8988T (cell line): ENCODE measurements at regions not wholly inside any gene's neighbourhood (a gene's known extent, or its start where the extent isn't known, plus 50 kb on each side); places are given as distances from the start of the nearest gene placed in this dataset.
"Not testable (repeated sequence)": the region's sequence is repeated elsewhere in the genome, so short reads cannot be mapped to it uniquely, and the experiment has no call there.

Experiments
- DNase-seq: peaks from one replicate; pipeline ENCODE4 v3.0.0; 2011

DNA sequence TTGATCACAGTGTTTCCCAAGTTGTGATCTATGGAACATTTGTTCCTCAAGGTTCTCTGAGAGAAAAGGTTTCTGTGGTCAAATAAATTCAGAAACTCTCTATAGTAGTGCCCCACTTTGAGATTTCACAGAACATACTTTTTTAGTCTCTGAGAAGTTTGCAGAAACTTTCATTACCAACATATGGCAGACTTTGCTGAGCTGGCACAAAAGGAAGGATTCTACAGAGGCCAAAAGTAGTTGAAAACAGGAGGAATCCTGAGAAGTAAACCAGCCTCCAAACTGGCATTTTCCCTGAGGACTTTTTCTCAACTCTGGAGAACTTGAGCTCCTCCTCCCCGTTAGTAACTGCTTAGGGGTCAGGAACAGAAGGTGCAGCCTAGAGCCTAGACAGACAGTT, 117.8 kb upstream of the ESX1 start:
- DNase-seq: no peak

DNA sequence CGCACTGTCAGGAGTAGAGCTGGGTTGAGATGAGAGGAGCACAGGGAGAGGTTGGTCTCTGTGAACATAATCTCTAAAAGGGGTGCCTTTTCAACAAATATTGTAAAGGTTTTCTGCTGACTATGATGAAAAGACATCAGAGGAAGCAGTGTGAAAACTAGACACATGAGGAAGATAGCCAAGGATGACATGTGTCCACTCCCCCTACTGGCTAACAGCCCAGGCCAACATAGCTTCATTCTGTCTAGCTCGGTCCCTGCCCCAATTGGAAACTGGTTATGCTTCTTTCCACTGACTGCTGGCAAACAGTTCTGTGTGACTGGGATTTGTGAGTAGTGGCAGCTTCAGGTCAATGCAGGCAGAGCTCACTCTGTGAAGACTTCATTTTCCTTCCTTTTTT, 115.4 kb upstream of the ESX1 start:
- DNase-seq: peak; percentile 20

DNA sequence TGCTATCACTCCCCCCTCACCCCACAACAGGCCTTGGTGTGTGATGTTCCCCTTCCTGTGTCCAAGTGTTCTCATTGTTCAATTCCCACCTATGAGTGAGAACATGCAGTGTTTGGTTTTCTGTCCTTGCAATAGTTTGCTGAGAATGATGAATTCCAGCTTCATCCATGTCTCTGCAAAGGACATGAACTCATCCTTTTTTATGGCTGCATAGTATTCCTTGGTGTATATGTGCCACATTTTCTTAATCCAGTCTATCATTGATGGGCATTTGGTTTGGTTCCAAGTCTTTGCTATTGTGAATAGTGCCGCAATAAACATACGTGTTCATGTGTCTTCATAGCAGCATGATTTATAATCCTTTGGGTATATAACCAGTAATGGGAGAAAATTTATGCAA, 106.0 kb upstream of the ESX1 start:
- not testable (repeated sequence) for DNase-seq

DNA sequence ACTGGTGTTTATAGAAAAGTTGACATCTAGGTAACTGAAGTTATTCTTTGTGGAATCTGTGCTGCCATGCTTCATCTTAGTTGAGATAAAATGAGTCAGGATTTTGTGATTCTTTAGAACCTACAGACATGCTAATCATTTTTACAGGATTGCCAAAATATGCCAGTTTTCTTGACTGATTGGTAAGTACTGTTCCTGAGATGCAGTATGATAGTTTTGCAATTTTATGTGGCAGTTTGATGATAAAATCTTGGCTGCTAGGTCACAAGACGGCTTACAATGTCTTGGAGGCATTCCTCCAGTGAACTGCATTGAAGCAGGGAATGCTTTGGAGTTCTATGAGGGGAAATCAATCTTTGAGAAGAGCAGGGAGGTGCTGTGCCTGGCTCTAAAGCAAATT, 104.4 kb upstream of the ESX1 start:
- no peak for DNase-seq

DNA sequence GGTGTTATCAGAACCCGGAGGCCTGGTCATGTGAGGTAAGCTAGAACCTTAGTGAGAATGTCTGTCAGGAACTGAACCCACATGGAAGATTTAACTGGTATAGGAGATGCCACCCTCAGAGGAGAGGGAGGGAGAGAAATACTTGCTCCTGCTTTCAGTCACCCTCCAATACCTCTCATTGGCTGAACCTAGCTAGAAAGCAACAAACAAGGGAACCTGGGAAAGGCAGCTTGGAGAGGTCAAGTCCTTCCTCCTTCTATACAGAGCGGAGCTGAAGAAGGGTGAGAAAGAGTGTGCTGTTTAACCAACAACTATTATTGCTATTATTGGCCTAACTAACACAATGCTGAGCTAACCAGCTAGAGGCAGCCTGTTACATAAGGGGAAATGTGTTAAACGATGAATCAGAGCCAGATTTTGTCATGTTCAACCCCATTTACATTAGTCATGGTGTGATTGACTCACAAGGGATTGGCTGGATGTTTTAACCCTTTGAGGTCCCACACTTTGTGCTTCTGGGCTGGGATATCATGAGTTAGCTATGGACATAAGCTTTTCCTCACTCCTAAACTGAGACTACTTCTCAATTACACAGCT, 96.5 kb upstream of the ESX1 start:
- no peak for DNase-seq

DNA sequence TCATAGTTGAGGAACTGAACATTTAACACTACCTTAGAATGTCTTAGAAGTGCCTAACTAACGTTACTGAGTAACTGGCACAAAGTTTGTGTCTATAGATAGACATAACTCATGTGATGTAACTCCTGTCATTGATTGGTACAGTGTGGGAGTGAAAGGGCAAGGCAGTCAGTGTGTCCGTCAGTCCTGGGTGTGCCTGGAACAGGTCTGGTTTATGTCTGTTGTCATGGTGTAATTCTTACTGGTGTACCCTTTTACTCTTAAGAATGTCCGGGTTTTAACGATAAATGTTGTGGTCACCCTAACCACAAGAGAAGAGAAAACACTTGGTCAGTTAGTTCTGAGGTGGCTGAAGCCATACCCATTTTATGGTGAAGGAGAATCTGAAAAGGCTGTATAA, 93.1 kb upstream of the ESX1 start:
- no peak for DNase-seq

DNA sequence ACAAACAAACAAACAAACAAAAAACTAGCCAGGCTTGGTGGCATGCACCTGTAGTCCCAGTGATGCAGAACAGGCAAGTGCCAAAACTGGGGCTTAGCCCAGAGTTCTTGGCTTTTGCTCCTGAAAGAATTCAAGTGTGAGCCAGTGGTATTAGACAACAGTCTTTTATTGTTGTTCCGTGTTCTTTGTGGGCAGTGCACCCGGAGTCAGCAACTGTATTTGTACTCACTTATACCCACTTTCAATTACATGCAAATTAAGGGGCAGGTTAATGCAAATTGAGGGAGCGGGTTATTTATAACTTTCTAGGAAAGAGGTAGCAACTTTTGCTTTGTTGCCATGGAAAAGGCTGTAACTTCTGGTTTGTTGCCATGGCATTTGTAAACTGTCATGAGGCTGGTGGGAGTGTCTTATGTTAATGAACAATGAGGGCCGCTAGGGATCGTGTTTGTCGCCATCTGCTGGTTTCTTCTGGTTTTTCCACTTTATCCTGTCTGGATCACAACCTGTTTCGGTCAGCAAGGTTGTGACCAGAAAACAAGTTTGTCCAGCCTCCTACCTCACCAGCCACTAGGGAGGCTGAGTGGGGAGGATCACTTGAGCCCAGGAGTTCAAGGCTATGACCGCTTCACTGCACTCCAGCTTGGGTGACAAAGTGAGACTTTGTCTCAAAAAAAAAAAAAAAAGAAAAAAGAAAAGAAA, 88.8 kb upstream of the ESX1 start:
- DNase-seq: no peak

DNA sequence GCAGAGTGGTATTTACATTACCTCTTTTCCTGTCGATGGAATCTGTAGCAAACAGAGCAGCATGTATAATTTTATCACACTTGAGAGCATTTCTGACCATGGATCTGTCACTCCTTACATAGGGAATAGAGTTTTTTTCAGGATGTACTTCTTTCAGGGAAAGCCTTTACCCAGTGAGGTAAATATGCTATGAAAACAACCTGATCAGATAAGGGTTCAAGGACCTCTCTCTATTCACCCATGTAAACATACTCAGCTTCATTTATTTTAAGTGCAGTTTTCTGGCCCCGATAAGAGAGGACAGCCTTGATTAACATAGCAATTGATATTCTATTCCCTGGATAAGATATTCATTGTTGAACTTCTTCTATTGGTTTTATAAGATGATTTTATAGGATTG, 87.3 kb upstream of the ESX1 start:
- no peak for DNase-seq

DNA sequence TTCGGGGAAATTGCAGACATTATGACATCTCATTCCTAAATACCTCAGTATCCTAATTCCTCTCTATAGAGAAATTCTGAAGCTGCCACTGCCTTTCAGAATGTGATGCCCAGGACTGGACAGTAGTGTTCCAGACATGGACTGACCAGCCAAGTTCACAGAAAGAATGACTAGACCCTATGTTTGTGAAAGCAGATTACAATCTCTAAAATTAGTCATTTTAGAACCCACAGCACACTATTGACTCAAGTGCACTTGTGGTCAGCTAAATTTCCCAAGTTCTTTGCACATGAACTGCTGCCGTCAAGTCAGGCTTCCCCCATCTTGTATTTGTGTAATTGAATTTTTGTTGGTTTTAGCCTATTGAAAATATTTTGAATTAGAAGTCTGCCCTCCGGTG, 81.0 kb upstream of the ESX1 start:
- DNase-seq: no peak

DNA sequence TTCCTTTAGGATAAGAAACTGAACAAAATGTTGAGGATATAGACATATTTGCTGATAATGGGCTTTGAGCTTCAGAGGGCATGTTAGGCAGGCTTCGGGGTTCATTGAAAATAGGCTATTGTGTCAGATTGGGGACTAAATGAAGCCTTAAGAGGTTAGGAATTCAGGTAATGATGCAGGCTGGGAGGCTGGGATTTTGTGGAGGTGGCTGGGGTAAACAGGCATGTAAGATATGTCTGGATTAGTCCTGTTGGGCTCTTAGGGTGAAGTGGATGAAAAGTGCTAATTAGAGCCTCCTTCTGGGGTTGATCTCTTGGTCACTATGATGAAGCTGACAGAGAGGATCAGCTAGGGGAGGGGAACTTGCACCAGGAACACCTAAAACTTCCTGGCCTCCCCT, 80.2 kb upstream of the ESX1 start:
- no peak for DNase-seq

DNA sequence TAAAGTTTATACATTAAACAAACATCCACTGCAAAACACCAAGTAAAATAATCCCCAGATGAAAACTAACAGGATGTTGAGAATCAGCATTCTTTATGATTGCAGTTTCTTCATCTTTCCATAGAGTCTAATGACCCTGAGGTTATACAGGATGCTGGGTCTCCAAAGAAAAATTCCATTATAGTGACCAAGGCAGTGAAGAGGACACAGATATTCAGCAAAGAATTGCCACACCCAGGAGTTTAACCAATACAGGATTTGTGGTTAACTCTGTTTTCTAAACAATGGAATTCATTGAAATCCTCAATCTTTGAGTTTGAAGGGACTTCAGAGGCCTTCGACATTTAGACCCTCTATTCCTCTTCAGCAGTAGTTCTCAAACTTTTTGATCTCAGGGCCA, 76.2 kb upstream of the ESX1 start:
- DNase-seq: peak; percentile 26

DNA sequence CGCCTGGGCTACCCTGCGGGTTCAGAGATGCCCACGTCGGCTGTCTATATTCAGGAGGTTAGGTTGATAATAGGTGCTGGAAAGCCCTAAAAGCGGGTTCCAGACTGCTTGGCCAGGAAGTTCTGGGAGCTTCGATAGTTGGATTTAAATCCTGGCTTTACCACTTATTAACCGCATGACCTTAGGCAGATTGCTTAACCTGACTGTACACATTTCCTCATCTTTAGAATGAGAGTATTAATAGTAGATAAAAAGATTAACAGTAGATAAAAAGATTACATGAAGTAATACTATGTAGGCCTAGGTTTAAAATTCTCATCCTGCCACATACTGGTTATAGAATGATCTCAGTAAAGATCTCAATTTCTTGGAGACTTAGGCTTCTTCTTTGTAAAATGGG, 75.0 kb upstream of the ESX1 start:
- DNase-seq: no peak

DNA sequence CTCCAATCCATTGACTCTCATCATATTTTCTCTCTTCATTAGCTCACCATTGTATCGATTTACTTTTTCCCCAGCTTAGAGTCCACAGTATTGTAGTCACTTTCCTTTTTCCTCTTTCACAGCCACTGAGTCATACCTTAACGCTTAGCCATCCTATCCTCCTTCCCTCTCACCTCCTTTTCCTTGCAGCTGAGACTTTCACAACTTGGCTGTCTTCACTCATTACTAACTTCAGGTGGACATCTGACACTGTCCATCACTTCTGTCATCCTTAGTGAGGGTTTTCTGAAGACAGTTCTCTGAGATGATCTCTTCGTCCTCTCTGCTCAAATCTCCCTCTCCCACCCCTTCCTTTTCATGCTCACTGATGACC, 70.5 kb upstream of the ESX1 start:
- DNase-seq: no peak

DNA sequence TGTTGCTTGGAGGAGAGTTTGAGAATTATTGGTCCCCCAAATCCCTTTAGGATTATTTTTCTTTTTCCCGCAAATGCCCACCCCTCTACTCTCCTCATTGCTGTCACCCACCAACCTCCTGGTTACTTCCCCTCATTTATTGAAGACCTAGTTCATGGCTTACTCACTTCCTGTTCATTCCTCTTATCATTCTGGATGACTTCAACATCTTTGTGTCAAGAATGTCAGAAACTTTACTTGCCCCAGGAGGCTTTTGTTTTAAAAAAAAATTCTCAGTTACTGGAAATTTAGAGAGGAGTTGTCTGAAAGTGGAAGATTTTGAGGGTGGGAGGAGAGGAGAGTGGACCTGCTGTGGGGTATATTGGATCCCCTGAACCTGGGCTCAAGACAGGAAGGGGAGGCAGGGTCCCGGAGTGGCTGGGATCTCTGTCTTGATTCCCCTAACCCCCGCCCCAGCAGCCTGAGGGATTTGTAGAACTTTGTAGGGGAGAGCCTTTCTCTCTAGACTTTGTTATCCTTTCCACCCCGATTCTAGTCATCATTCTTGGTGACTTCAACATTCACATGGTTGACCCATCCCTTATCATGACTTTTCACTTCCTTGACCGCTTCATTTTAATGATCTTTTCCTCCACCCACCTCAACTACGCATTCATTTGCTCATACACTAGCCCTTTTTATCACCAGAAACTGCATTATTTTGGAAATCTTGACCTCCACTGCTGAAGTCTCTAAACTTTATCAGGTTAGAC, 69.9 kb upstream of the ESX1 start:
- no peak for DNase-seq

DNA sequence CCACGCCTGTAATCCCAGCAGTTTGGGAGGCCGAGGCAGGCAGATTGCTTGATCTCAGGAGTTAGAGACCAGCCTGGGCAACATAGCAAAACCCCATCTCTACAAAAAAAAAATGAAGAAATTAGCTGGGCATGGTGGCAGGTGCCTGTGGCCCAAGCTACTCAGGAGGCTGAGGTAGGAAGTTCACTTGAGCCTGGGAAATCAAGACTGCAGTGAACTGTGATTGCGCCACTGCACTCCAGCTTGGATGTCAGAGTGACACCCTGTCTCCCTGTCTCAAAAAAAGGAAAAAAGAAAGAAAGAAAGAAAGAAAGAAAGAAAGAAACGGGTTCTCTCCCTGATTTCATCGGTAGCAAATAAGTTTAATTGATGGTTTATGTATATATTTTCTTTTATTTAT, 64.6 kb upstream of the ESX1 start:
- no peak for DNase-seq

DNA sequence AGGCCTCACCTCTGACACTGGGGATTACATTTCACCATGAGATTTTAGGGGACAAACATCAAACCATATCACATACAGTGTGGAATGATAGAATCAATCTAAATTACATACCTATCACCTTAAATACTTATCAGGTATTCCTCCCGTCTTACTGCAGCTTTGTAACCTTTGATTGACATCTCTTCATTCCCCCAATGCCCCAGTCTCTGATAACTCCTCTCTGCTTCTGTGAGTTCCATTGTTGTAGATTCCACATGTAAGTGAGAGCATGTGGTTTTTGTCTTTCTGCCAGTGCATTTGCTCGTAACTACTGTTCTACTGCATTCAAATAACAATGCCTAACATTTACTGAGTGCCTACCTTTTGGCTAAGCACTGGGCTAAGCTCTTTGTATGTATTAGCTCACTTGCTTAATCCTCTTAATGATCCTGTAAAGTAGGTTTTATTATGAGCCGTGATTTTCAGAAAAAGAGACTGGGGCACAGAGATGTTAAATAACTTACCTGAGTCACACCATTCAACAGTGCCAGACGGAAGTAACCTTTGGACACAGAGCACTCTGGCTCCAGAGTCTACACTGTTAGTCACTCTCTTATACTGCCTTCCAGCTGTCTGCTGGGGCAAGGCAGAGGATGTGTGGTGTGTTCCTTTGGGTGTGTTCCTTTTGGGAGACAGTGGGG, 63.7 kb upstream of the ESX1 start:
- no peak for DNase-seq

DNA sequence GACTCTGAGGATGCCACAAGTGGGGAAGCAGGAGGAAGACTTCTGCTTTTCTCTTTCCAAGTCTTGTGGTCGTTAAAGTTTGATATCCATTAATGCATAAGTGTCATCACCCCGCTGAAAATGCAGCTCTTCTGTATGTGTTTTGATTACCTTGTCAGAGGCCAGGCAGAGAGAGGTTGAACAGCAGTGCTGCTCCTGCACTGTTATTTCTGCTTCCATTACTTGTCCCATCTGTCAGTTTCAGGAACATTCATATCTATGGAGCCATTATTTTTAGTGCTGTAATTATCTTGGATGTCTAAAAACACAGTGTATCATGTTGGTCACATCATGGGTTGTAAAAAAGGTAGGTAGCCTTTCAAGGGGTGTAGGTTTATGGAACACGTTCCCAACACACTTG, 62.0 kb upstream of the ESX1 start:
- no peak for DNase-seq

DNA sequence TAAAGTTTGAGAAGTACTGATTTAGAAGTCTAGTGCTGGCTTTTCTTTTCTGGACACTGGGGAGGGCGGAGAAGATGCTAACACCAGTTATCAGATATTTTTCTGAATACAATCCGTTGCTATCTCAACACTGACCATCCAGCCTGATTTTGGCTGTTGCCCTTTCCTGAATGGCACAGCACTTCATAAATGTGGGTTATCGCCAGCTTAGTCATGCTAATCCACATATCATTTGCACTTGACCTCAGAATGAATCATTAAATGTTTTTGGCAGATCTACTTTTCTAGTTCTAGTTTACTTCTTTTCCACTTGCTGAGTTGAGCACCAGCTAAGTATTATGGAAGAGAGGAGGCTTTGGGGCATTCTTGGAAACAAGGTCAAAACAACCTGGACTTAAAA, 60.8 kb upstream of the ESX1 start:
- DNase-seq: no peak

DNA sequence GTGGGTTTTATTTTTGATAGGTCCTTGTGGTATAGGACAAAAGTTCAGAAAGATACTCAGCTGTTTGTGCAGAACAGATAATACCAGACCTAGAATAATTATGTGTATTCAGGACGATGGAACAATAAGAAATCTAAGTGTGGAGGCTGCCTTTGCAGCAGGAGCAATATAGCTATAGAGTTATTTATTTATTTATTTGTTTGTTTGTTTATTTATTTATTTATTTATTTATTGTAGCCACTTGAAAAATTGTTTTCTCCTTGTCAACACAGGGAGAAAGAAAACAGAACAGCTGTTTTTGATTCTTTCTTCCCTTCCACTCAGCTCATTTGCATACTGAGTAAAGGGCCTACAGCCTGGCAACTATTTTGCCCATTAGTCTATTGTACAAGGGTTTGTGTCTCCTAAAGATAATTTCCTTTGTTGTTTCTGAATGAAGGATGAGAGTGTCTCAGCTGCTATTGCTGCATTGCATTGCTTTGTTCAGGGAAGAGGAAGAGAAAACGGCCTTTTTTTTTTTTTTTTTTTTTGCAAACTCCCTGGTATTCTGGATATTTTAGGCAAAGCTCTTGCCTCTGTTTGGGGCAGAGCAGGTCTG, 56.0 kb upstream of the ESX1 start:
- no peak for DNase-seq

DNA sequence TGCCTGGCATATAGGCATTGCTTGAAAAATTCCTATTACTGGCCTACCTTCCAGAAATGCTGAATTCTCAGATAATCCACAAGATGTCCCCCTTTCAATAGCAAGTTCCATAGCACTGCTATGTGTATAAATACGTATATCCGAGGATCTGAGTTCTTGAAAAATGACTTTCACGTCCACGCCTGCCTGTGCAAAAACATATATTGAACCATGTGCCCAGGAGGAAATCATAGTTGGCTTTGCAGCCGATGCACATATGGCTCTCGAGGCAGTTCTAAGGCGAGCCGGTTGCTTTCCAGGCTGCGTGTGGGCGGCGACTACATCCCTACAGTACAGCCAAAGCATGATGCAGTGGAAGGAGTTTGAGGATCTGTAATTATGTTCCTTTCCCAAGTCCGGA, 55.4 kb upstream of the ESX1 start:
- no peak for DNase-seq

DNA sequence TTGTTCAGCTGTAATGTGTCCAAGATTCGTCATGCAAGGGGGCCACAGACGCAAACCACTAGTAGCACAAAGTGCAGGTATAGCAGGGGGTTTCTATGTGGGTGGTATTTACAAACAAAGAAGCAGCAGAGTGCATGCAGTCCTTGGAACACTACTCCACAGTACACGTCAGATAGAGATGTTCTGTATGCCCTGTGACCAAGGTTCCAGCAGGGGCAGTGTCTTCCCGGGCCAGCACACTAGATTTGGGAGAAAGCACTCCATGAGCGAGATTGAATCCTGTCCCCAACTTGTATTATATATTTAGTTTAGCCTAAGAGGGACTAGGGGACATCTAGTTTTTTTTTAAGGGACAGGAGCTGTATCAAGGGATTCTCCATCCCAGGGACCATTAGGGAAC, 54.4 kb upstream of the ESX1 start:
- no peak for DNase-seq

DNA sequence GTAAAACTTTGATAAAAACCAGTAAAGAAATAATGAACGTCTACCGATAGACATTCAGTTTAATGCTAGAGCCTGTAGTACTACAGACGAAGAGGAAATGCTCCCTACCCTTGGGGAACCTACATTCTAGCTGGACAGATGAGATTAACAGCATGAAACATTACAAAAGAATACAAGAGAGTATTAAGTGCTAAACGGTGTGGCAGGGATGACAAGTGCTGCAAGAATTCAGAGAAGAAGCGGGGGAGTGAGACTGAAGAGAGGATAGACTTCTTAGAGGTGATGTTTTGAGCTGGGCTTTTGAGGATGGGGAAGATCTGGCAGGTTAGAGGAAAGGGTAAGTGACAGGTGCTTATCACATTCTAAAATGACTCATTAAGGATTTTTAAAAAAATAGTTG, 52.6 kb upstream of the ESX1 start:
- DNase-seq: no peak

DNA sequence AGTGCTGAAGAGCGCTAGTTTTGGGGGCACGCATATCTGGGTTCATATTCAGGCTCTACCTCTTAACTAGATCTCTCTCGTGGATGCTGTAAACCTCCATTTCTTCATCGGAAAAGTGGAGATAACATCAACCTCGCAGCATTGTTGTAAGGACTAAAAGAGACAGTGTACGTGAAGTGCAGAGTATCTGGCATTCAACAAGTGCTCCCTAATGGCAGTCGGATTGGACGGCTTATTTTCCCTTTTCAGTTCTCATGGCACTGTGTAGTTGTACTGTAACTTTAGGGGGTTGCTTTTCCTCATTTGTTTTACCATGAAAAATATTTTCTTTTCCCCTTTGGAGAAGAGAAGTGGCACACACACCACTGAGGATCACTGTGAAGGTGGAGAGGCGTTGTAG, 51.4 kb upstream of the ESX1 start:
- no peak for DNase-seq
